ENCODE measurements at regions not wholly inside any gene's neighbourhood (a gene's known extent, or its start where the extent isn't known, plus 50 kb on each side); places are given as distances from the start of the nearest gene placed in this dataset.
"Not testable (repeated sequence)": the region's sequence is repeated elsewhere in the genome, so short reads cannot be mapped to it uniquely, and the experiment has no call there.

GRCh38 chr1:115531631-115532264, 110.0 kb upstream of the VANGL1 start:
- DNase-seq = no peak

GRCh38 chr1:115530407-115530806, 111.4 kb upstream of the VANGL1 start:
- DNase-seq = no peak

- no peak for DNase-seq
Observed at GRCh38 chr1:115529216-115529897, 112.4 kb upstream of the VANGL1 start.

- not testable (repeated sequence) for DNase-seq
Observed at GRCh38 chr1:115528336-115528735, 113.4 kb upstream of the VANGL1 start.

GRCh38 chr1:115527746-115528145, 114.0 kb upstream of the VANGL1 start:
- no peak for DNase-seq

GRCh38 chr1:115526900-115527299, 114.9 kb upstream of the VANGL1 start:
- no peak for DNase-seq

- no peak for DNase-seq
Observed at GRCh38 chr1:115524236-115524635, 117.5 kb upstream of the VANGL1 start.

- no peak for DNase-seq
Observed at GRCh38 chr1:115522386-115522785, 119.4 kb upstream of the VANGL1 start.

- DNase-seq = no peak
Observed at GRCh38 chr1:115515270-115515669, 126.5 kb upstream of the VANGL1 start.

GRCh38 chr1:115510226-115510625, 131.5 kb upstream of the VANGL1 start:
- DNase-seq = not testable (repeated sequence)

- DNase-seq = no peak
Observed at GRCh38 chr1:115507901-115508300, 133.9 kb upstream of the VANGL1 start.

GRCh38 chr1:115506924-115507589, 134.7 kb upstream of the VANGL1 start:
- peak in 1 of 2 experiments; percentile 8 for DNase-seq

GRCh38 chr1:115506518-115506917, 135.3 kb upstream of the VANGL1 start:
- no peak for DNase-seq

- DNase-seq = peak; percentile 52 to 83
Observed at GRCh38 chr1:115505148-115505571, 136.6 kb upstream of the VANGL1 start.

GRCh38 chr1:115502183-115502582, 139.6 kb upstream of the VANGL1 start:
- DNase-seq = not testable (repeated sequence)

- no peak for DNase-seq
Observed at GRCh38 chr1:115501476-115501875, 140.3 kb upstream of the VANGL1 start.

GRCh38 chr1:115499253-115499652, 142.5 kb upstream of the VANGL1 start:
- no peak for DNase-seq

- no peak for DNase-seq
Observed at GRCh38 chr1:115496904-115497527, 144.8 kb upstream of the VANGL1 start.

- DNase-seq = no peak
Observed at GRCh38 chr1:115495625-115496024, 146.1 kb upstream of the VANGL1 start.

GRCh38 chr1:115495111-115495510, 146.7 kb upstream of the VANGL1 start:
- DNase-seq = no peak

- DNase-seq = no peak
Observed at GRCh38 chr1:115493834-115494233, 147.9 kb upstream of the VANGL1 start.

GRCh38 chr1:115492880-115493279, 148.9 kb upstream of the VANGL1 start:
- DNase-seq = no peak

GRCh38 chr1:115492019-115492595, 149.7 kb upstream of the VANGL1 start:
- DNase-seq = no peak

All from NCI-H187 (cell line).